Amygdala (tissue), 56 donors: ENCODE measurements at regions not wholly inside any gene's neighbourhood (a gene's known extent, or its start where the extent isn't known, plus 50 kb on each side); places are given as distances from the start of the nearest gene placed in this dataset.

ENCODE experiments used
- DNase-seq, 56 donors: peaks; one replicate each; lab custom pipeline; 2025; lab: John Stamatoyannopoulos, UW

- no peak for DNase-seq
Measured at GRCh38 chr3:182375916-182376315, 417.4 kb upstream of the ATP11B start.

- DNase-seq: no peak
Measured at GRCh38 chr3:182382112-182382857, 411.0 kb upstream of the ATP11B start.

DNA sequence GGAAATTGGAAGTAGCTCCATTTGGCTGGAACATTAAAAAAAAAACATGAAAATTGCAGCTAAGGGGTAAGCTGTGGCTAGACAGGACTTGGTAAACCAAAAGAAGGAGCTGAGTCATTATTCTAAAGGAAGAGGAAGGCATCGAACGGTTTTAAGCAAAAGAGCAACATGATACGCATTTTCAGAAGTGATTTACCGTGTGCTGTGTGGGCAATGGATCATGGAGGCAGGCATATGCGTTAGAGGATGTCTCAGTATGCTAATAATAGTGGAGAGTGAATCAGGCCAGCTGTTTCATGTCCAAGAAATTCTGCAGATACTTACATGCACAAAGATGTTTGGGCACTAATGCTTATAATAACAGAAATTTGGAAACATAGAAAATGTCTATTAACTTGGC is 409.1 kb upstream of the ATP11B start:
- DNase-seq: peak in 3 of 56 donors; percentile 3 to 8 (median 7)

DNA sequence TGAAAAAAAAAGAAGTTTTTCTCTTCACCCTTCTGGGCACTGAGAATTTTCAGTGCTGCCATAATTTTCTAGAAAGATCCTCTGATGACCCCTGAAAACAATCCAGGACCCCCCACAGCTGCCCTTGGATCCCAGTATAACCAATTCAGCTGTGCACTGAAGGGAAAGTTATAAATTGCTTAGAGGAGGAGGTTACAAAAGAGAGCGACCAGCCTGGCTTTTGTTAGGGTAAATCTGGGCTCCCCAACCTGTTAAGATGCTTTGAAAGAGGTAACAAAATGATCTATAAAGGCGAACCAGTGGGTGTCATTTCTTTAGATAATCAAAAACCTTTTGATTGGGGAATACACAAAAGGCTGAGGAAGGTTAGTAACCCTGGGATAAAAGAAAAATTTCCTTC is 407.9 kb upstream of the ATP11B start:
- DNase-seq: no peak

- DNase-seq: no peak
Measured at GRCh38 chr3:182388506-182388905, 404.8 kb upstream of the ATP11B start.

DNA sequence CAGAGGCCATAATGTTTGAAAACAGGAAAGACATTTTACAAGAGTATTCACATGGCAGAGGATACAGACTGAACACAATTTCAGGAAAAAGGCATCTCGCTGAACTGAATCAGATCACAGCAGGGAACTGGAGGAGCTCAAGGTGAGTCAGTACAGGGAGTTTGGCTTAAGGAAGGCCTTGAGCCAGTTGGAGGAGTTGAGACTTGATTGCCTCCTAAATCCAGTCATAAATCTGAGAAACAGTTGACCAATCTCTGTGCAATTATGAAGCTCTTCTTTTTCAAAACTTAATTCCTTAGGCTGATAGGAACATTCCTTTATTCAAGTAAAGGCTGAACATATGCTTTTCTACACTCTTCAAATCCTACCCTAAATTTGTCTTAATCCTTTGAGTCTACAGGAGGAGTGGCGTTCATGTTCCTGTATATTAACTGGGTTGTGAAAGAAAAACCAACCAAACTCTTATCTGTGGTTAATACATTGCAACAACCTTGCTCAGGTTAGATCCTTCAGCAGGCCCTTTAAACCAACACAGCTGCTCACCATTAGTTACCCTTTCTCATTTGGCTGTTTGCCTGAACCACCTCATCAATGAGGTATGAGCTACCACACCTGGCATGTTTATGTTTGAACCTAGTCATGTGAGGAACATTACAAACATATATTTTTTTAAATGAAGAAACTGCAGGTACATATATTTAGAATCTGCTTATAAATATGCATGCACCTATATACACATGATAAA is 404.1 kb upstream of the ATP11B start:
- DNase-seq: no peak

DNA sequence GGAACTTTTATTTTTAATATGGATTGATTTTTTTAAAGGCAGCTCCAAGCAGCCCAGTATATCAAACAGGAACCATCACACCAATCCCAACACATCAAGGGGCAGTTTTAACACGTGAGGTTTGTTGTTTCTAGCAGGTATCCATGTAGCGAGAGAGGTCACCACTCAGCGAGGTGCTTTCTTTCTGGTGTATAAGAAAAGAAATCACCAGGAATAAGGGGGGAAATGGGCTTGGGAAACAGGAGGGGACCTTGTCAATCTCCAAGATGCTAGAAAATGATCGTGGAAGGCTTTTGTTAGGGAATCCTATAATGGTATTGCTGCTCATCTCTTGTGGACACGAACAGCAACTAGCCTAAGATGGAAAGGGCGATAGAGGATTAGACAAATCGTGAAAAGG is 402.9 kb upstream of the ATP11B start:
- no peak for DNase-seq

GRCh38 chr3:182392182-182392937 is 400.9 kb upstream of the ATP11B start:
- DNase-seq: no peak

DNA sequence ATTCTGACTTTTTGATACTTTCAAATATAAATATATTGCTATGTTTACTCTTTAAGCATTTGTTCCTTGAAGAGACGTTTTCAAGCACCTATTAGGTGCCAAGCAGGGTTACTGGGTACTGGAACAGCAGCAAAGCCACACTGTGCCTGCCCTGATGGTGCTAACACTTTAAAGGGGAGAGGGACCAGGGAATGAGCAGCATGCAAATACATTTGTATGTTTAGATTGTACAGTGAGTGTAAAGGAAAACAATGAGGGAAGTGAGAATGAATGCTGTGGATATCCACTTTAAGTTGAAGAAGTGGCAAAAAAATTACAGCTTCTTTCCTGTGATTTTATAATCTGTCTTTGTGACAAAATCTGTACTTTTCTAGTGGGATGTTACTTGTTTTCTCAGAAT is 400.2 kb upstream of the ATP11B start:
- DNase-seq: no peak

DNA sequence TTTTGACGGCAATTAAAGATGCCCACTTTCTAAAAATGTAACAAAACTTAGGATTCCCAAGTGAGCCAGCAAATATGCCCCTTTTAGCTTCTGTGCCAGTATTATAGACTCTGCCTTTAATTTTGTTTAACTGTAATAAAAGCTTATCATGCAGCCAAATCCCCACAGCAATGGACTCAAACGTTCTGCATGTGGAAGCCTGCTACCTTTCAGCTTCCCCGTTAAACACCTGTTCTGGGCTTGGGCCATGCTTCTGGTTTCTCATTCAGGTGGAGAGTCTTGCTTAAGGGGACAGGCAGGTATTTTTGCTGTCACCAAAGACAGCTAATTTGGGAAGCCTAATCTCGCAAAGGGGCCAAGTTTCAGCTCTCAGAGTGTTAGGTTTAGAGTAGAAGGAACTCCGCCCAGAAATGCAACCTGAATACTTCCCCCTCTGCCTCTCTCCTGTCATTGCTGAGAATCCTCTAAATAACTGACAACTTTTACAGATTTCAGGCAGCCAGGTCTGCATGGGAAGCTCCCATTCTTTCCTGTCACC is 399.4 kb upstream of the ATP11B start:
- DNase-seq: no peak

DNA sequence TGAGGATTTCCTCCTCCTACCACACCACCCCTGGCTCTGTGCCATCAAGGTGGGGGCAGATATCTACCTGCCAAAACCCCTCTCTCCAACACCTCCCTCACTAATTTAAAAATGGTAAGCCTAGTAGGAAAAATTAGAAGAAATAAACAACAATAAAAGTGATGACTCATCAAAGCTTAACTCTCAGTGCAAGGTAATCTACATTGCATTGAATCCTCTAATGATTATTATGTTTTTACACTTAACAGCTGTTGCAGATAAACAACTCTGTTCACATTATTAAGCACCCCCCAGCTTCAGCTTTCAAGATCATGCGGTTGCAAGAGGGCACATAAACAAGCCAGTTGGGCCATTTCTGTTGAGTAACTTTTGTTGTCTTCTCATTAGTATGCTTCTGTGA is 396.1 kb upstream of the ATP11B start:
- DNase-seq: no peak

GRCh38 chr3:182399978-182400737 is 393.1 kb upstream of the ATP11B start:
- DNase-seq: no peak

DNA sequence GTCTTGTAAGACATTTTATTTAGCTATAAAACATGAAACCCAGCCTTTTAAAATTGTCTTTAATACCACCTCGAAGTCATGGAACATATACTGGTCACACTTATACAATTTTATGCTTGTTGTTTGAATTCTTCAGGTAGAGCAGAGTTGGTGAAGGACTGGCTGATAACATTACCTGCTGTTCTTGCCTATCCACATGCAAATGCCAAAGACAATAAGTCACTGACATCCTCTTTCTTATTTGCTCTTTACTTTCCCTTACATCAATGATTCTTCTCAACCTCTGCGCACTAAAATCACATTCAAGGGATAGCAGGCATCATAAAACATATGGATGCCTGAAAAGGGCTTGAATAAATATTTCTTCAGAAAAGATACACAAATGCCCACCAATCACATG is 392.5 kb upstream of the ATP11B start:
- no peak for DNase-seq

DNA sequence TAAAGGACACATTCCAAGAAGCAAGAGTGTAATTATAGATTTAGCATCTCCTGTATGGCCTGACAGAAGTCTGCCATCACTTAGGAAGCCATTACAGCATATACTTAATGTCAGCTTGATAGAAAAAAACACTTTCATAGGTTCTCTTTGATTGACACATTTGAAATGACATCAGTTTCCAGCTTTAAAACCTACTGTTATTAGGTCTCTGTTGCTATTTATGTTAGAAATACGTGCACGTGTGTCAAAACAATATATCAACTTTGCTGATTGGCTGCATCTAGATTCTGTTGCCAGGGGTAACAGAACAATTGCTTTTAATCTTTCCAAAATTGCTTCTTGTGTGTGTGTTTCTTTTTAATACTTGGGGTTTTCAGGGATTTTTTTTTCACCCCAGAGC is 389.3 kb upstream of the ATP11B start:
- no peak for DNase-seq

- no peak for DNase-seq
Measured at GRCh38 chr3:182405759-182406158, 387.5 kb upstream of the ATP11B start.

DNA sequence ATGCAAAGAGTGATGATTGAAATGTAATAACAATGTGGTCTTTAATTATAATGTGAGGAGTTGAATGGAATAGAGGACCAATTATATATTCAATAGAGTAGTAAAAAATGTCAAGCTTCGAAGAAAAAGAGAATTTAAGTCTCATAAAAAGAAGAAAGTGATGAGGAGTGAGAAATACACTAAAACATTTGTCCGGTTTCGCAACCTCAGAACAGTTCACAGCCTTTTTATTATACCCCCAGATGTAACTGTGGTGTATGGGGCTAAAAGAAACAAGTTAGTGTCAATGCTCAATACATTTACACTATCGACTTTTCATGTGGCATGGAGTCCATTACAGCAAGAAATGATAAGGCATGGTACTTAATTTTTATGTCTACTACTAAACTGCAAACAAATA is 386.5 kb upstream of the ATP11B start:
- no peak for DNase-seq

GRCh38 chr3:182410051-182410450 is 383.3 kb upstream of the ATP11B start:
- no peak for DNase-seq

DNA sequence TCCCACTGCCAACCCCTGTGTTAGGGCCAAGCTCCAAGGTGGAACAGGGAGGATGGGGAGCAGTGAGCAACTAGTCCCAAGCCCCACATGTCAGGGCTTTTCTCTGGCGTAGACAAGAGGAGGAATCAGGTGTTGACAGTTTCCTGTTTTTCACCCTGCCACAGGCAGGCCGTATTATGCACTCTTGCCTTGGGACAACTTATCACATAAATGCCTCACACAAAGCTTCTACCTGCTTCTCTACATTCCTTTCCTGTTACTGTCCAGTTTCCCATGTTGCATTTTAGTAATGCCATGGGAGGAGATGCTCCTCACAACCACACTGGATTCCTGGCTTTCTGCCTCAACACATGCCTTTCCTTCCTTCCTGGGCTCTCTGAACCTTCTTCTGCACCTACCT is 381.2 kb upstream of the ATP11B start:
- DNase-seq: no peak

- DNase-seq: no peak
Measured at GRCh38 chr3:182413061-182413460, 380.2 kb upstream of the ATP11B start.

DNA sequence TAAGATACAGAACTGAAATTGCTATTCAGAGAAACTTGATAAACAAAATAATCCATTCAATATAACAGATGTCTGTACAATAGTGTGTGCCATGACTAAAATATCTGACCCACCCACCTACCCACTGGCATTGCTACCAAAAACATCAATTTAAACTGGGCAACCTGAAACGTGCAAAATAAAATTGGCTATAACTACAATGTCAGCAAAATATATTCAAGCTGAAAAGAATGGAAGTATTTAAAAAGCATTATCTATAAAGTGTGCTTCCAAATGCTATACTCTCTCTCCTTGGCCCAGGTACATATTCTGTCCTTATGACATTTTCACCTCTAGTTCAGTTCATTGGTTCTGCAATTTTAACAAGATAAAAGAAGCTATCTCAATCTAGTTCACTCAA is 379.6 kb upstream of the ATP11B start:
- DNase-seq: no peak

DNA sequence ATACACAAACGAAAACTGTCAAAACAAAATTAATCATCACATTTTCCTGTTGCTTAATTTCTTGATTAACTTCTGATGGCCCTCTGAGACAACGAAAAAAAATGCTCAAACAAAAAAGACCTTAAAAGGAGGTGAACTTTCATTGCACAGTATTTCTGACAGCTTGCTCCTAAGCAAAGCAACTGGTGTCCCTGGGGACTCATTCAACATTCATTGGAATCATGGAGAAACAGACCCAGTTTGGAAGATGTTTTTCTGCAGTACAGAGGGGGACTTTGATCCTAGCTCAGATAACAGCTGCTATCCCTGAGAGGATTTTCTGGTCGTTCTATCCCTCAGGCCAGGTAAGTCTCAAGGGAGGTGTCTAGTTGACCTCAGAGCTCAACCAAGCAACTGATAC is 378.7 kb upstream of the ATP11B start:
- no peak for DNase-seq
